HL-60 (cell line): ENCODE measurements at regions not wholly inside any gene's neighbourhood (a gene's known extent, or its start where the extent isn't known, plus 50 kb on each side); places are given as distances from the start of the nearest gene placed in this dataset.

Experiments used
- GABPA ChIP-seq: IDR thresholded peaks from 2 replicates; pipeline ENCODE4 v1.6.1; 2012; ENCODE audit warnings: low read depth
- POLR2AphosphoS5 ChIP-seq: IDR thresholded peaks from 2 replicates; pipeline ENCODE4 v1.6.1; 2012; ENCODE audit warnings: low read depth
- SPI1 ChIP-seq: IDR thresholded peaks from 2 replicates; pipeline ENCODE4 v1.6.1; 2012; ENCODE audit warnings: low read depth, mild to moderate bottlenecking, borderline replicate concordance
- TF ChIP-seq, protein P1 (sequence below): IDR thresholded peaks from one replicate; pipeline ENCODE4 v1.5.1; 2011; ENCODE audit warnings: low read length, control low read depth, inconsistent platforms; ENCODE audit not compliant: insufficient read depth
- TF ChIP-seq, protein P2 (sequence below): IDR thresholded peaks from 2 replicates; pipeline ENCODE4 v1.6.1; 2012; ENCODE audit warnings: low read depth; ENCODE audit not compliant: insufficient replicate concordance

DNA sequence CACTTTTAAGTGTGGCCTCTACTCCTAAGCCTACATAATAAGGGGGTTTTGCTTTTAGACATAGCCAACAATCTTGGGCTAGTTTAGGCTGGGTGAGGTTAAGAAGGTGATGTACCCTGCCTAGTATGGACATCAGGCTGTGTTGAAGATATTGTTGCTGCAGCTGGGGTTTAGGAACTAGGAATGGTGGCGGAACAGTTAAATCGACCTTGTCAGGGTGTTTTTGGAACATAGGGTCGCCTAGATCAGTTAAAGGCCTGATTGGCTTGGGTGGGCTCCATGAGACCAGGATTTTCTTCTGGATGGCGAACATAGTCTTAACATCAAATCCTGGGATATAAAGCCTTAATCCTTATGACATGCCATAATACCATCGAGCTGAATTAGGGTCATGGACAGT is 156.1 kb downstream of the TRIM27 start:
- TF ChIP-seq, protein P1, sequence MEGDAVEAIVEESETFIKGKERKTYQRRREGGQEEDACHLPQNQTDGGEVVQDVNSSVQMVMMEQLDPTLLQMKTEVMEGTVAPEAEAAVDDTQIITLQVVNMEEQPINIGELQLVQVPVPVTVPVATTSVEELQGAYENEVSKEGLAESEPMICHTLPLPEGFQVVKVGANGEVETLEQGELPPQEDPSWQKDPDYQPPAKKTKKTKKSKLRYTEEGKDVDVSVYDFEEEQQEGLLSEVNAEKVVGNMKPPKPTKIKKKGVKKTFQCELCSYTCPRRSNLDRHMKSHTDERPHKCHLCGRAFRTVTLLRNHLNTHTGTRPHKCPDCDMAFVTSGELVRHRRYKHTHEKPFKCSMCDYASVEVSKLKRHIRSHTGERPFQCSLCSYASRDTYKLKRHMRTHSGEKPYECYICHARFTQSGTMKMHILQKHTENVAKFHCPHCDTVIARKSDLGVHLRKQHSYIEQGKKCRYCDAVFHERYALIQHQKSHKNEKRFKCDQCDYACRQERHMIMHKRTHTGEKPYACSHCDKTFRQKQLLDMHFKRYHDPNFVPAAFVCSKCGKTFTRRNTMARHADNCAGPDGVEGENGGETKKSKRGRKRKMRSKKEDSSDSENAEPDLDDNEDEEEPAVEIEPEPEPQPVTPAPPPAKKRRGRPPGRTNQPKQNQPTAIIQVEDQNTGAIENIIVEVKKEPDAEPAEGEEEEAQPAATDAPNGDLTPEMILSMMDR, result no peak
- TF ChIP-seq POLR2AphosphoS5, result no peak
- no peak for TF ChIP-seq SPI1
- TF ChIP-seq, protein P2, sequence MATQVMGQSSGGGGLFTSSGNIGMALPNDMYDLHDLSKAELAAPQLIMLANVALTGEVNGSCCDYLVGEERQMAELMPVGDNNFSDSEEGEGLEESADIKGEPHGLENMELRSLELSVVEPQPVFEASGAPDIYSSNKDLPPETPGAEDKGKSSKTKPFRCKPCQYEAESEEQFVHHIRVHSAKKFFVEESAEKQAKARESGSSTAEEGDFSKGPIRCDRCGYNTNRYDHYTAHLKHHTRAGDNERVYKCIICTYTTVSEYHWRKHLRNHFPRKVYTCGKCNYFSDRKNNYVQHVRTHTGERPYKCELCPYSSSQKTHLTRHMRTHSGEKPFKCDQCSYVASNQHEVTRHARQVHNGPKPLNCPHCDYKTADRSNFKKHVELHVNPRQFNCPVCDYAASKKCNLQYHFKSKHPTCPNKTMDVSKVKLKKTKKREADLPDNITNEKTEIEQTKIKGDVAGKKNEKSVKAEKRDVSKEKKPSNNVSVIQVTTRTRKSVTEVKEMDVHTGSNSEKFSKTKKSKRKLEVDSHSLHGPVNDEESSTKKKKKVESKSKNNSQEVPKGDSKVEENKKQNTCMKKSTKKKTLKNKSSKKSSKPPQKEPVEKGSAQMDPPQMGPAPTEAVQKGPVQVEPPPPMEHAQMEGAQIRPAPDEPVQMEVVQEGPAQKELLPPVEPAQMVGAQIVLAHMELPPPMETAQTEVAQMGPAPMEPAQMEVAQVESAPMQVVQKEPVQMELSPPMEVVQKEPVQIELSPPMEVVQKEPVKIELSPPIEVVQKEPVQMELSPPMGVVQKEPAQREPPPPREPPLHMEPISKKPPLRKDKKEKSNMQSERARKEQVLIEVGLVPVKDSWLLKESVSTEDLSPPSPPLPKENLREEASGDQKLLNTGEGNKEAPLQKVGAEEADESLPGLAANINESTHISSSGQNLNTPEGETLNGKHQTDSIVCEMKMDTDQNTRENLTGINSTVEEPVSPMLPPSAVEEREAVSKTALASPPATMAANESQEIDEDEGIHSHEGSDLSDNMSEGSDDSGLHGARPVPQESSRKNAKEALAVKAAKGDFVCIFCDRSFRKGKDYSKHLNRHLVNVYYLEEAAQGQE, result no peak
- TF ChIP-seq GABPA, result no peak
